WERI-Rb-1 (cell line): ENCODE measurements at regions not wholly inside any gene's neighbourhood (a gene's known extent, or its start where the extent isn't known, plus 50 kb on each side); places are given as distances from the start of the nearest gene placed in this dataset.
"Not testable (repeated sequence)": the region's sequence is repeated elsewhere in the genome, so short reads cannot be mapped to it uniquely, and the experiment has no call there.

Experiments used
- DNase-seq: peaks from one replicate; pipeline ENCODE4 v3.0.0-alpha.2; 2020
- H3K27ac ChIP-seq: fragments of 250-450 bp; sonication (Bioruptor Pico); 2 replicates; pipeline ENCODE4 v1.5.1; 2020; ENCODE audit warnings: mild to moderate bottlenecking, moderate library complexity
- H3K27me3 ChIP-seq: fragments of 250-450 bp; sonication (Bioruptor Pico); 2 replicates; pipeline ENCODE4 v1.5.1; 2021; ENCODE audit warnings: mild to moderate bottlenecking, low read depth, moderate library complexity; ENCODE audit not compliant: insufficient read depth, severe bottlenecking
- H3K36me3 ChIP-seq: fragments of 250-450 bp; sonication (Bioruptor Pico); 2 replicates; pipeline ENCODE4 v1.5.1; 2020; ENCODE audit warnings: mild to moderate bottlenecking, moderate library complexity
- H3K4me3 ChIP-seq: 2 replicates; pipeline ENCODE4 v1.5.1; 2011; ENCODE audit warnings: low read depth, mild to moderate bottlenecking, control low read depth, low read length
- H3K9me3 ChIP-seq: fragments of 250-450 bp; sonication (Bioruptor Pico); 2 replicates; pipeline ENCODE4 v1.5.1; 2021; ENCODE audit warnings: mild to moderate bottlenecking, moderate library complexity; ENCODE audit not compliant: severe bottlenecking
- CTCF ChIP-seq: IDR thresholded peaks from 2 replicates; pipeline ENCODE4 v1.5.1; 2011; ENCODE audit warnings: low read depth, mild to moderate bottlenecking, control low read depth, inconsistent platforms, low read length

- Histone ChIP-seq H3K36me3 (no peaks in the 10 kb centered on the region), H3K9me3 (no peaks in the 10 kb centered on the region), H3K27ac (no peak overlapping the region), H3K27me3 (no peaks in the 10 kb centered on the region), H3K4me3 (no peak overlapping the region)
- TF ChIP-seq CTCF: no peak
- no peak for DNase-seq
These were observed 86.4 kb upstream of the SEZ6L start for GRCh38 chr22:26082866-26083265.

- Histone ChIP-seq H3K27me3 (no peaks in the 10 kb centered on the region), H3K36me3 (no peaks in the 10 kb centered on the region), H3K9me3 (no peaks in the 10 kb centered on the region), H3K4me3 (no peak overlapping the region), H3K27ac (no peak overlapping the region)
- no peak for DNase-seq
- peak; percentile 20; the same call in 1 of the 2 replicates for TF ChIP-seq CTCF
These were observed 82.9 kb upstream of the SEZ6L start for GRCh38 chr22:26086359-26086758.

GRCh38 chr22:26087816-26088215 is 81.4 kb upstream of the SEZ6L start:
- no peak for TF ChIP-seq CTCF
- no peak for DNase-seq
- H3K27me3 ChIP-seq: no peaks in the 10 kb centered on the region

GRCh38 chr22:26090821-26091220 is 78.4 kb upstream of the SEZ6L start:
- Histone ChIP-seq H3K27ac (no peak overlapping the region), H3K36me3 (no peaks in the 10 kb centered on the region), H3K4me3 (no peak overlapping the region), H3K9me3 (no peaks in the 10 kb centered on the region), H3K27me3 (no peaks in the 10 kb centered on the region)
- no peak for TF ChIP-seq CTCF
- no peak for DNase-seq

More at GRCh38 chr22:26087816-26088215, 81.4 kb upstream of the SEZ6L start:
- Histone ChIP-seq H3K36me3 (no peaks in the 10 kb centered on the region), H3K9me3 (no peaks in the 10 kb centered on the region), H3K4me3 (no peak overlapping the region), H3K27ac (no peak overlapping the region)

- not testable (repeated sequence) for H3K4me3 ChIP-seq, H3K36me3 ChIP-seq, H3K9me3 ChIP-seq, H3K27me3 ChIP-seq, H3K27ac ChIP-seq, DNase-seq
These were observed 74.8 kb upstream of the SEZ6L start for GRCh38 chr22:26094497-26094896.

GRCh38 chr22:26095256-26095956 is 73.9 kb upstream of the SEZ6L start:
- H3K27me3 ChIP-seq: no peaks in the 10 kb centered on the region
- no peaks in the 10 kb centered on the region for H3K9me3 ChIP-seq
- H3K4me3 ChIP-seq: no peak overlapping the region
- H3K36me3 ChIP-seq: no peaks in the 10 kb centered on the region
- H3K27ac ChIP-seq: no peak overlapping the region
- no peak for TF ChIP-seq CTCF
- no peak for DNase-seq
